ENCODE measurements at regions not wholly inside any gene's neighbourhood (a gene's known extent, or its start where the extent isn't known, plus 50 kb on each side); places are given as distances from the start of the nearest gene placed in this dataset.

DNA sequence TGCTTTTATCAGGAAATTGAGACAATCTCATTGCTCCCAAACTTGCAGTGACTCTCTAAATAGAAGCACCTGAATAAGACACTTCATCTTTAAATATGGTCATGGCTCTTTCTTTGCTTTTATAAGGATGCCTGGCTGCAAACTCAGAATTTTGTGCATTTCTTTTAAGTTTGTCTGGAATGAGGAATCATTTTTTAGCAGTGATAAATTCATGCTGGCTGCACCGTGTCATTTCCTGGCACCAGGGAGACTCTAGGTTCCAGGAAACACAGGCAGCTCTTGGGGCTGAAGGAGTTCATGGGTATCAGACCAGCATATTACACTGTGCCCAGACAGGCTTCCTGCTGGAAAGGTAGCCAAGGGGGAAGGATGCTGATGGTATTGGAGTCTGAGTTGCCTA is 109.9 kb downstream of the NUDT12 start:
- TF ChIP-seq, protein P1, sequence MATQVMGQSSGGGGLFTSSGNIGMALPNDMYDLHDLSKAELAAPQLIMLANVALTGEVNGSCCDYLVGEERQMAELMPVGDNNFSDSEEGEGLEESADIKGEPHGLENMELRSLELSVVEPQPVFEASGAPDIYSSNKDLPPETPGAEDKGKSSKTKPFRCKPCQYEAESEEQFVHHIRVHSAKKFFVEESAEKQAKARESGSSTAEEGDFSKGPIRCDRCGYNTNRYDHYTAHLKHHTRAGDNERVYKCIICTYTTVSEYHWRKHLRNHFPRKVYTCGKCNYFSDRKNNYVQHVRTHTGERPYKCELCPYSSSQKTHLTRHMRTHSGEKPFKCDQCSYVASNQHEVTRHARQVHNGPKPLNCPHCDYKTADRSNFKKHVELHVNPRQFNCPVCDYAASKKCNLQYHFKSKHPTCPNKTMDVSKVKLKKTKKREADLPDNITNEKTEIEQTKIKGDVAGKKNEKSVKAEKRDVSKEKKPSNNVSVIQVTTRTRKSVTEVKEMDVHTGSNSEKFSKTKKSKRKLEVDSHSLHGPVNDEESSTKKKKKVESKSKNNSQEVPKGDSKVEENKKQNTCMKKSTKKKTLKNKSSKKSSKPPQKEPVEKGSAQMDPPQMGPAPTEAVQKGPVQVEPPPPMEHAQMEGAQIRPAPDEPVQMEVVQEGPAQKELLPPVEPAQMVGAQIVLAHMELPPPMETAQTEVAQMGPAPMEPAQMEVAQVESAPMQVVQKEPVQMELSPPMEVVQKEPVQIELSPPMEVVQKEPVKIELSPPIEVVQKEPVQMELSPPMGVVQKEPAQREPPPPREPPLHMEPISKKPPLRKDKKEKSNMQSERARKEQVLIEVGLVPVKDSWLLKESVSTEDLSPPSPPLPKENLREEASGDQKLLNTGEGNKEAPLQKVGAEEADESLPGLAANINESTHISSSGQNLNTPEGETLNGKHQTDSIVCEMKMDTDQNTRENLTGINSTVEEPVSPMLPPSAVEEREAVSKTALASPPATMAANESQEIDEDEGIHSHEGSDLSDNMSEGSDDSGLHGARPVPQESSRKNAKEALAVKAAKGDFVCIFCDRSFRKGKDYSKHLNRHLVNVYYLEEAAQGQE (IDR thresholded peaks at IDR 0.05; ENCODE audit: borderline replicate concordance) = no peak
- TF ChIP-seq, protein P2, sequence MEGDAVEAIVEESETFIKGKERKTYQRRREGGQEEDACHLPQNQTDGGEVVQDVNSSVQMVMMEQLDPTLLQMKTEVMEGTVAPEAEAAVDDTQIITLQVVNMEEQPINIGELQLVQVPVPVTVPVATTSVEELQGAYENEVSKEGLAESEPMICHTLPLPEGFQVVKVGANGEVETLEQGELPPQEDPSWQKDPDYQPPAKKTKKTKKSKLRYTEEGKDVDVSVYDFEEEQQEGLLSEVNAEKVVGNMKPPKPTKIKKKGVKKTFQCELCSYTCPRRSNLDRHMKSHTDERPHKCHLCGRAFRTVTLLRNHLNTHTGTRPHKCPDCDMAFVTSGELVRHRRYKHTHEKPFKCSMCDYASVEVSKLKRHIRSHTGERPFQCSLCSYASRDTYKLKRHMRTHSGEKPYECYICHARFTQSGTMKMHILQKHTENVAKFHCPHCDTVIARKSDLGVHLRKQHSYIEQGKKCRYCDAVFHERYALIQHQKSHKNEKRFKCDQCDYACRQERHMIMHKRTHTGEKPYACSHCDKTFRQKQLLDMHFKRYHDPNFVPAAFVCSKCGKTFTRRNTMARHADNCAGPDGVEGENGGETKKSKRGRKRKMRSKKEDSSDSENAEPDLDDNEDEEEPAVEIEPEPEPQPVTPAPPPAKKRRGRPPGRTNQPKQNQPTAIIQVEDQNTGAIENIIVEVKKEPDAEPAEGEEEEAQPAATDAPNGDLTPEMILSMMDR (IDR thresholded peaks at IDR 0.05; ENCODE audit: poor library complexity, severe bottlenecking) = no peak
- TF ChIP-seq SMC3 (conservative IDR thresholded peaks at IDR 0.05; ENCODE audit: poor library complexity) (no peak), TAF1 (IDR thresholded peaks at IDR 0.05; ENCODE audit: low read depth) (no peak)
